GM12878 (cell line): ENCODE measurements at regions not wholly inside any gene's neighbourhood (a gene's known extent, or its start where the extent isn't known, plus 50 kb on each side); places are given as distances from the start of the nearest gene placed in this dataset.

Source experiments
- ATAC-seq: fragments of 200-7000 bp; cut with Tn5 transposase; 3 replicates; pipeline ENCODE4 v1.9.1; 2020; ENCODE audit warnings: mild to moderate bottlenecking, moderate library complexity
- BruUV-seq: library from RNA; stranded (reverse); fragments of 400-500 nt; replicated peaks from 2 replicates; lab custom pipeline; 2021; lab: Mats Ljungman, UMichigan
- CTCF ChIA-PET: fragments of 300-600 bp; sonication (Branson Sonifier 250); formaldehyde crosslinking; extraction: SDS; loops from one replicate; lab custom pipeline; 2021; ENCODE audit warnings: inconsistent platforms; lab: Yijun Ruan, JAX
- POLR2A ChIA-PET: fragments of 350-600 bp; formaldehyde crosslinking; extraction: SDS; loops from one replicate; lab custom pipeline; 2021; ENCODE audit warnings: inconsistent platforms; lab: Charles Lee
- RAD21 ChIA-PET: fragments of 300-600 bp; sonication (Branson Sonifier 250); formaldehyde crosslinking; loops from one replicate; lab custom pipeline; 2023; ENCODE audit warnings: antibody characterized with exemption; ENCODE audit not compliant: unreplicated experiment; lab: Charles Lee
- SMC1A ChIA-PET: fragments of 300-600 bp; sonication (Branson Sonifier 250); formaldehyde crosslinking; loops from one replicate; lab custom pipeline; 2023; ENCODE audit not compliant: unreplicated experiment, uncharacterized antibody; lab: Charles Lee
- DNase-seq: peaks from one replicate; pipeline ENCODE4 v3.0.0-alpha.2; 2011; ENCODE audit warnings: low read depth, low spot score
- FAIRE-seq: peaks from 3 replicates; lab custom pipeline; 2011; peaks lifted over from hg19 to GRCh38; lab: Jason Lieb, UNC
- H2AFZ ChIP-seq: 2 replicates; pipeline ENCODE4 v1.6.0; 2011; ENCODE audit warnings: low read depth, low read length, control low read depth; ENCODE audit not compliant: control insufficient read depth
- H3K27ac ChIP-seq: 2 replicates; pipeline ENCODE4 v1.5.1; 2011; ENCODE audit warnings: control low read depth; ENCODE audit not compliant: control insufficient read depth, insufficient read depth
- H3K27me3 ChIP-seq, 2 experiments: replicated peaks in 1 of 2; 2 replicates each; pipeline versions ENCODE4 v1.6.0 to v1.6.1; 2011; ENCODE audit warnings: low read length in 1 of 2; ENCODE audit not compliant: control insufficient read depth in 2 of 2, insufficient read depth in 2 of 2
- H3K36me3 ChIP-seq, 2 experiments: 2 replicates each; pipeline ENCODE4 v1.5.1; 2011; ENCODE audit warnings: low read length in 1 of 2; ENCODE audit not compliant: control insufficient read depth in 2 of 2, insufficient read depth in 2 of 2
- H3K4me1 ChIP-seq: 2 replicates; pipeline ENCODE4 v1.6.1; 2011; ENCODE audit warnings: mild to moderate bottlenecking, low read length, moderate library complexity, mixed read lengths; ENCODE audit not compliant: control insufficient read depth, insufficient read depth
- H3K4me2 ChIP-seq: 2 replicates; pipeline ENCODE4 v1.6.0; 2011; ENCODE audit warnings: control low read depth; ENCODE audit not compliant: control insufficient read depth, insufficient read depth
- H3K4me3 ChIP-seq: fragments of 200-600 bp; sonication (generic); 2 replicates; pipeline ENCODE4 v1.5.1; 2016
- H3K79me2 ChIP-seq: 2 replicates; pipeline ENCODE4 v1.6.0; 2011; ENCODE audit warnings: low read length; ENCODE audit not compliant: control insufficient read depth, insufficient read depth
- H3K9ac ChIP-seq: 2 replicates; pipeline ENCODE4 v1.8.0; 2011; ENCODE audit warnings: low read length, control low read depth, mixed read lengths; ENCODE audit not compliant: control insufficient read depth, insufficient read depth
- H3K9me3 ChIP-seq: replicated peaks from 3 replicates; pipeline ENCODE4 v1.5.1; 2011; ENCODE audit warnings: mild to moderate bottlenecking, low read length; ENCODE audit not compliant: control insufficient read depth, insufficient read depth
- H4K20me1 ChIP-seq: 2 replicates; pipeline ENCODE4 v1.6.0; 2011; ENCODE audit not compliant: control insufficient read depth, insufficient read depth
- BCL11A ChIP-seq: IDR thresholded peaks from 2 replicates; pipeline ENCODE4 v1.6.1; 2011; ENCODE audit warnings: low read depth, low read length
- CBX5 ChIP-seq: sonication (generic); IDR thresholded peaks from 2 replicates; pipeline ENCODE4 v1.6.1; 2016; ENCODE audit warnings: low read depth, moderate library complexity, mild to moderate bottlenecking, inconsistent platforms
- CHD2 ChIP-seq: IDR thresholded peaks from 2 replicates; pipeline ENCODE4 v1.6.1; 2011; ENCODE audit warnings: low read depth, low read length, improper control_type of control experiment, borderline replicate concordance
- CREB1 ChIP-seq: IDR thresholded peaks from 2 replicates; pipeline ENCODE4 v1.6.1; 2012; ENCODE audit warnings: low read depth, mild to moderate bottlenecking, inconsistent platforms
- EZH2 ChIP-seq: IDR thresholded peaks from 2 replicates; pipeline ENCODE4 v1.6.1; 2012; ENCODE audit warnings: low read depth, mild to moderate bottlenecking, control low read depth, inconsistent platforms, low read length, borderline replicate concordance; ENCODE audit not compliant: control insufficient read depth
- FOXM1 ChIP-seq: IDR thresholded peaks from 2 replicates; pipeline ENCODE4 v1.6.1; 2012; ENCODE audit warnings: low read depth, mild to moderate bottlenecking, inconsistent platforms, low read length, moderate library complexity
- HSF1 ChIP-seq: fragments of 150-350 bp; IDR thresholded peaks from 2 replicates; pipeline ENCODE4 v1.6.1; 2014; ENCODE audit warnings: mild to moderate bottlenecking, low read depth, low read length
- KAT2A ChIP-seq: conservative IDR thresholded peaks from 2 replicates; pipeline ENCODE4 v1.6.1; 2011; ENCODE audit warnings: low read depth, low read length; ENCODE audit not compliant: control insufficient read depth
- NFIC ChIP-seq: IDR thresholded peaks from 2 replicates; pipeline ENCODE4 v1.6.1; 2012; ENCODE audit warnings: low read depth, mild to moderate bottlenecking, inconsistent platforms, low read length, moderate library complexity
- NR2F1 ChIP-seq: fragments of 450-650 bp; conservative IDR thresholded peaks from 2 replicates; pipeline ENCODE4 v1.6.1; 2017; ENCODE audit warnings: mild to moderate bottlenecking
- PAX5 ChIP-seq: IDR thresholded peaks from 2 replicates; pipeline ENCODE4 v1.6.1; 2011; ENCODE audit warnings: low read depth, low read length, borderline replicate concordance
- SIN3A ChIP-seq: IDR thresholded peaks from 2 replicates; pipeline ENCODE4 v1.6.1; 2012; ENCODE audit warnings: low read depth, low read length, improper control_type of control experiment
- STAT3 ChIP-seq: IDR thresholded peaks from 2 replicates; pipeline ENCODE4 v1.6.1; 2011; ENCODE audit warnings: low read depth, low read length, improper control_type of control experiment
- SUPT20H ChIP-seq: IDR thresholded peaks from 2 replicates; pipeline ENCODE4 v1.6.1; 2011; ENCODE audit warnings: low read depth, mild to moderate bottlenecking, low read length, moderate library complexity, borderline replicate concordance; ENCODE audit not compliant: control insufficient read depth
- SUZ12 ChIP-seq: fragments of 200-600 bp; sonication (generic); IDR thresholded peaks from one replicate; pipeline ENCODE4 v1.6.1; 2018; ENCODE audit warnings: antibody characterized with exemption, mild to moderate bottlenecking; ENCODE audit not compliant: unreplicated experiment
- TBL1XR1 ChIP-seq: IDR thresholded peaks from 2 replicates; pipeline ENCODE4 v1.6.1; 2012; ENCODE audit warnings: low read depth, low read length, improper control_type of control experiment
- WGBS: methylation state at CpG from one replicate; pipeline ENCODE4 v1.1.6; 2016; ENCODE audit warnings: low lambda C conversion rate; ENCODE audit not compliant: insufficient replicate concordance, insufficient coverage; ENCODE audit errors: missing lambda C conversion rate; 5-methylcytosine and 5-hydroxymethylcytosine counted together
- in situ Hi-C: fragments of 300-500 bp; cut with MboI; formaldehyde crosslinking; loops from 9 replicates; pipeline ENCODE4 v1.14.3; 2018; ENCODE audit warnings: mixed read lengths
- intact Hi-C: fragments of 100-400 bp; cut with micrococcal nuclease; formaldehyde crosslinking; loops from one replicate; pipeline ENCODE4 v1.14.2; 2022; ENCODE audit not compliant: unreplicated experiment
- TF ChIP-seq, protein P1 (sequence below): fragments of 450-650 bp; IDR thresholded peaks from 2 replicates; pipeline ENCODE4 v1.6.1; 2014; ENCODE audit warnings: mild to moderate bottlenecking
- TF ChIP-seq, protein P2 (sequence below): fragments of 450-650 bp; IDR thresholded peaks from 2 replicates; pipeline ENCODE4 v1.6.1; 2016; ENCODE audit warnings: mild to moderate bottlenecking
- TF ChIP-seq, protein P3 (sequence below): IDR thresholded peaks from 2 replicates; pipeline ENCODE4 v1.6.1; 2011; ENCODE audit warnings: borderline replicate concordance, low read depth, mild to moderate bottlenecking, moderate library complexity, low read length; ENCODE audit not compliant: insufficient read depth, poor library complexity, severe bottlenecking

DNA sequence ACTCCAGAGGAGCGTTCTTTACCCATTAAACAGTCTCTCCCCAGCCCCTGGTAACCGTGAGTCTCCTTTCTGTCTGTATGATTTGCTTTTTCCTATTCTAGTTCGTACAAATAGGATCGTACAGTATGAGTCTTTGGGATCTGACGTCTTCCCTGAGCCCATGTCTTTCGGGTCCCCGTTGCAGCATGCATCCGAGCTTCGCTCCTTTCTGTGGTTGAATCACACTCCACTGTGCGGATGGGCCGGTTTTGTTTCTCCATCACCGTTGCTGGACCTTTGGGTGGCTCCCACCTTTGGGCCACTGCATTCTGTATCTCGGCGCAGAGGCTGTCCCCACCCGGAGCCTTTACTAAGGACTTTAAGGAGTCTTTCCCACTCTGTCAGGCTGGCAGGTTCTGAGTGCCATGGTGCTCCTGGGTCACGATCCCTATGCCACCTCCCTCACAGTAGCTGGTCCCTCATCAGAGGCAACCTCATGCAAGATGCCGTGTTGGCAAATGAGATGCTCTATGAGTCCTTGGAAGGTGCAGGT lies 145.7 kb upstream of the COL5A1 start:
- Histone ChIP-seq H3K79me2 (no peaks in the 10 kb centered on the region), H3K9me3 (no peaks in the 10 kb centered on the region), H3K27me3 (no peaks in the 10 kb centered on the region; a peak in 3 of 4 replicates), H3K9ac (no peak overlapping the region), H4K20me1 (no peaks in the 10 kb centered on the region), H3K36me3 (no peaks in the 10 kb centered on the region), H3K4me1 (no peaks in the 10 kb centered on the region), H3K27ac (no peak overlapping the region), H2AFZ (no peak overlapping the region), H3K4me3 (no peak overlapping the region), H3K4me2 (no peak overlapping the region)
- in situ Hi-C loops (no loop called here), intact Hi-C loops (no loop called here)
- FAIRE-seq = no peak
- ChIA-PET RAD21 (no interaction called here), SMC1A (no interaction called here), CTCF (interaction anchor here (1.2 kb wide), 1 partner anchor 34 kb away, joined by 5 read pairs; no protein-coding TSS in a partner anchor), POLR2A (no interaction called here)
- BruUV-seq = no TSS peak
- no peak for DNase-seq
- WGBS = 34% methylated on average over 17 of the region's 17 CpGs
- no peak for ATAC-seq
- TF ChIP-seq SIN3A (no peak), BCL11A (no peak), CBX5 (no peak), SUPT20H (no peak), SUZ12 (no peak), CREB1 (no peak), EZH2 (no peak), HSF1 (no peak), CHD2 (no peak), STAT3 (no peak), FOXM1 (no peak), NFIC (no peak), KAT2A (no peak), NR2F1 (no peak), TBL1XR1 (no peak), PAX5 (no peak)
- TF ChIP-seq, protein P1, sequence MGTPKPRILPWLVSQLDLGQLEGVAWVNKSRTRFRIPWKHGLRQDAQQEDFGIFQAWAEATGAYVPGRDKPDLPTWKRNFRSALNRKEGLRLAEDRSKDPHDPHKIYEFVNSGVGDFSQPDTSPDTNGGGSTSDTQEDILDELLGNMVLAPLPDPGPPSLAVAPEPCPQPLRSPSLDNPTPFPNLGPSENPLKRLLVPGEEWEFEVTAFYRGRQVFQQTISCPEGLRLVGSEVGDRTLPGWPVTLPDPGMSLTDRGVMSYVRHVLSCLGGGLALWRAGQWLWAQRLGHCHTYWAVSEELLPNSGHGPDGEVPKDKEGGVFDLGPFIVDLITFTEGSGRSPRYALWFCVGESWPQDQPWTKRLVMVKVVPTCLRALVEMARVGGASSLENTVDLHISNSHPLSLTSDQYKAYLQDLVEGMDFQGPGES = no peak
- TF ChIP-seq, protein P2, sequence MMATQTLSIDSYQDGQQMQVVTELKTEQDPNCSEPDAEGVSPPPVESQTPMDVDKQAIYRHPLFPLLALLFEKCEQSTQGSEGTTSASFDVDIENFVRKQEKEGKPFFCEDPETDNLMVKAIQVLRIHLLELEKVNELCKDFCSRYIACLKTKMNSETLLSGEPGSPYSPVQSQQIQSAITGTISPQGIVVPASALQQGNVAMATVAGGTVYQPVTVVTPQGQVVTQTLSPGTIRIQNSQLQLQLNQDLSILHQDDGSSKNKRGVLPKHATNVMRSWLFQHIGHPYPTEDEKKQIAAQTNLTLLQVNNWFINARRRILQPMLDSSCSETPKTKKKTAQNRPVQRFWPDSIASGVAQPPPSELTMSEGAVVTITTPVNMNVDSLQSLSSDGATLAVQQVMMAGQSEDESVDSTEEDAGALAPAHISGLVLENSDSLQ = no peak
- TF ChIP-seq, protein P3, sequence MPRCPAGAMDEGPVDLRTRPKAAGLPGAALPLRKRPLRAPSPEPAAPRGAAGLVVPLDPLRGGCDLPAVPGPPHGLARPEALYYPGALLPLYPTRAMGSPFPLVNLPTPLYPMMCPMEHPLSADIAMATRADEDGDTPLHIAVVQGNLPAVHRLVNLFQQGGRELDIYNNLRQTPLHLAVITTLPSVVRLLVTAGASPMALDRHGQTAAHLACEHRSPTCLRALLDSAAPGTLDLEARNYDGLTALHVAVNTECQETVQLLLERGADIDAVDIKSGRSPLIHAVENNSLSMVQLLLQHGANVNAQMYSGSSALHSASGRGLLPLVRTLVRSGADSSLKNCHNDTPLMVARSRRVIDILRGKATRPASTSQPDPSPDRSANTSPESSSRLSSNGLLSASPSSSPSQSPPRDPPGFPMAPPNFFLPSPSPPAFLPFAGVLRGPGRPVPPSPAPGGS = no peak
